ENCODE measurements at regions not wholly inside any gene's neighbourhood (a gene's known extent, or its start where the extent isn't known, plus 50 kb on each side); places are given as distances from the start of the nearest gene placed in this dataset.

- H3K27me3 Mint-ChIP-seq: no peaks in the 10 kb centered on the region
- no peak overlapping the region for H3K27ac Mint-ChIP-seq
- no peak for DNase-seq
- no peak overlapping the region for H3K4me3 Mint-ChIP-seq
- no peaks in the 10 kb centered on the region for H3K36me3 Mint-ChIP-seq
- ATAC-seq: no peak
- CTCF ChIA-PET: no interaction called here
- no peaks in the 10 kb centered on the region for H3K4me1 Mint-ChIP-seq
- H3K9me3 Mint-ChIP-seq (ENCODE audit: low read depth): peaks cover 2% of the 10 kb centered on the region
These were observed 208.9 kb upstream of the RBMY1B start for GRCh38 chrY:21302278-21302677.

GRCh38 chrY:21315366-21315765 is 195.8 kb upstream of the RBMY1B start:
- no peaks in the 10 kb centered on the region for H3K27me3 Mint-ChIP-seq
- CTCF ChIA-PET: no interaction called here
- no peak overlapping the region for H3K4me3 Mint-ChIP-seq
- H3K9me3 Mint-ChIP-seq (ENCODE audit: low read depth): no peaks in the 10 kb centered on the region
- H3K36me3 Mint-ChIP-seq: no peaks in the 10 kb centered on the region
- DNase-seq (no peak), ATAC-seq (no peak)
- no peak overlapping the region for H3K27ac Mint-ChIP-seq
- no peaks in the 10 kb centered on the region for H3K4me1 Mint-ChIP-seq
